H1 (cell line): ENCODE measurements at regions not wholly inside any gene's neighbourhood (a gene's known extent, or its start where the extent isn't known, plus 50 kb on each side); places are given as distances from the start of the nearest gene placed in this dataset.

ENCODE experiments used
- CTCF ChIA-PET: fragments of 300-600 bp; sonication (Branson Sonifier 250); formaldehyde crosslinking; loops from one replicate; lab custom pipeline; 2021; ENCODE audit not compliant: partially characterized antibody; lab: Charles Lee
- POLR2A ChIA-PET: fragments of 300-600 bp; sonication (Branson Sonifier 250); formaldehyde crosslinking; loops from one replicate; lab custom pipeline; 2021; ENCODE audit warnings: inconsistent platforms; ENCODE audit not compliant: partially characterized antibody; lab: Charles Lee
- DNase-seq, 2 experiments: peaks; one replicate each; pipeline versions ENCODE4 v3.0.0 to v3.0.0-alpha.2; 2010 to 2022; ENCODE audit warnings: low spot score in 2 of 2, low read depth in 1 of 2, mixed read lengths in 1 of 2
- FAIRE-seq: peaks from 2 replicates; lab custom pipeline; 2011; peaks lifted over from hg19 to GRCh38; lab: Jason Lieb, UNC
- H2AFZ ChIP-seq: 2 replicates; pipeline ENCODE4 v1.8.1; 2012; ENCODE audit warnings: low read length, inconsistent platforms
- H2AK5ac ChIP-seq: 2 replicates; pipeline ENCODE4 v1.6.1; 2013; ENCODE audit warnings: low read depth, low read length
- H2BK120ac ChIP-seq: replicated peaks from 2 replicates; pipeline ENCODE3; 2013; ENCODE audit warnings: low read depth, low read length, inconsistent platforms
- H2BK12ac ChIP-seq: 2 replicates; pipeline ENCODE4 v1.6.1; 2013; ENCODE audit warnings: low read depth, low read length
- H2BK15ac ChIP-seq: 2 replicates; pipeline ENCODE4 v1.6.1; 2013; ENCODE audit warnings: low read length
- H2BK20ac ChIP-seq: 2 replicates; pipeline ENCODE4 v1.6.1; 2013; ENCODE audit warnings: low read length
- H2BK5ac ChIP-seq: 2 replicates; pipeline ENCODE4 v1.6.1; 2013; ENCODE audit warnings: low read depth, low read length
- H3K14ac ChIP-seq: 2 replicates; pipeline ENCODE4 v1.6.1; 2013; ENCODE audit warnings: inconsistent platforms; ENCODE audit not compliant: insufficient read length
- H3K18ac ChIP-seq: 2 replicates; pipeline ENCODE4 v1.6.1; 2013; ENCODE audit warnings: low read length; ENCODE audit errors: extremely low read depth
- H3K23ac ChIP-seq: 2 replicates; pipeline ENCODE4 v1.6.1; 2013; ENCODE audit warnings: inconsistent platforms; ENCODE audit not compliant: insufficient read length
- H3K23me2 ChIP-seq: 2 replicates; pipeline ENCODE4 v1.6.1; 2013; ENCODE audit warnings: low read depth, low read length
- H3K27ac ChIP-seq: 2 replicates; pipeline ENCODE4 v1.6.1; 2011; ENCODE audit warnings: low read depth, low read length, inconsistent platforms
- H3K27me3 ChIP-seq, 4 experiments: replicated peaks in 1 of 4; 1 replicate in 1 of 4; 2 replicates in 3 of 4; pipeline versions ENCODE4 v1.6.1 to v1.8.1; 2011 to 2013; ENCODE audit warnings: low read length in 3 of 4, mild to moderate bottlenecking in 3 of 4, inconsistent platforms in 2 of 4, mixed read lengths in 2 of 4, moderate library complexity in 1 of 4; ENCODE audit not compliant: control insufficient read depth in 3 of 4, insufficient read depth in 3 of 4; ENCODE audit errors: extremely low read depth in 1 of 4
- H3K36me3 ChIP-seq, 4 experiments: 2 replicates each; pipeline versions ENCODE4 v1.6.1 to v1.8.1; 2011 to 2013; ENCODE audit warnings: mild to moderate bottlenecking in 4 of 4, low read length in 3 of 4, moderate library complexity in 2 of 4, control low read depth in 1 of 4, inconsistent platforms in 1 of 4; ENCODE audit not compliant: insufficient read depth in 4 of 4, control insufficient read depth in 2 of 4
- H3K4ac ChIP-seq: replicated peaks from 2 replicates; pipeline ENCODE3; 2013; ENCODE audit warnings: low read length, low read depth, mixed read lengths, inconsistent platforms; ENCODE audit not compliant: insufficient read length
- H3K4me1 ChIP-seq, 4 experiments: replicated peaks in 1 of 4; 1 replicate in 1 of 4; 2 replicates in 3 of 4; pipeline versions ENCODE4 v1.6.1 to v1.8.1; 2011 to 2013; ENCODE audit warnings: low read length in 3 of 4, inconsistent platforms in 2 of 4, mixed read lengths in 1 of 4; ENCODE audit not compliant: insufficient read depth in 4 of 4, control insufficient read depth in 3 of 4
- H3K4me2 ChIP-seq, 2 experiments: 2 replicates each; pipeline versions ENCODE4 v1.6.1 to v1.8.1; 2011 to 2013; ENCODE audit warnings: low read depth in 2 of 2, low read length in 2 of 2, control low read depth in 1 of 2, inconsistent platforms in 1 of 2, mild to moderate bottlenecking in 1 of 2; ENCODE audit not compliant: insufficient read depth in 1 of 2
- H3K4me3 ChIP-seq, 4 experiments: fragments of 200-600, 300-600 bp in 1 of 4; sonication (generic), shearing (Covaris generic), sonication (Bioruptor Twin) in 1 of 4; 2 replicates each; pipeline versions ENCODE4 v1.5.1 to v1.8.1; 2011 to 2016; ENCODE audit warnings: low read length in 4 of 4, low read depth in 3 of 4, control low read depth in 2 of 4, inconsistent platforms in 2 of 4, mild to moderate bottlenecking in 2 of 4, mixed read lengths in 1 of 4, moderate library complexity in 1 of 4; ENCODE audit not compliant: insufficient read depth in 2 of 4; ENCODE audit errors: extremely low read depth in 1 of 4
- H3K56ac ChIP-seq: replicated peaks from 2 replicates; pipeline ENCODE3; 2013; ENCODE audit warnings: low read depth, mild to moderate bottlenecking, mixed read lengths, low read length, inconsistent platforms; ENCODE audit not compliant: insufficient read length
- H3K79me1 ChIP-seq: 2 replicates; pipeline ENCODE4 v1.6.1; 2013; ENCODE audit warnings: low read depth, low read length, control low read depth
- H3K79me2 ChIP-seq, 2 experiments: 2 replicates each; pipeline versions ENCODE4 v1.6.1 to v1.8.1; 2012 to 2013; ENCODE audit warnings: low read length in 2 of 2, mild to moderate bottlenecking in 2 of 2, inconsistent platforms in 1 of 2; ENCODE audit not compliant: insufficient read depth in 2 of 2, control insufficient read depth in 1 of 2
- H3K9ac ChIP-seq, 4 experiments: replicated peaks in 1 of 4; 1 replicate in 1 of 4; 2 replicates in 3 of 4; pipeline versions ENCODE4 v1.6.1 to v1.8.1; 2011 to 2013; ENCODE audit warnings: low read depth in 3 of 4, low read length in 3 of 4, control low read depth in 2 of 4, mild to moderate bottlenecking in 2 of 4, moderate library complexity in 2 of 4, inconsistent platforms in 1 of 4; ENCODE audit errors: extremely low read depth in 1 of 4
- H3K9me3 ChIP-seq, 2 experiments: 2 replicates each; pipeline versions ENCODE4 v1.6.1 to v1.8.1; 2012 to 2013; ENCODE audit warnings: mild to moderate bottlenecking in 2 of 2, moderate library complexity in 2 of 2, control low read depth in 1 of 2, inconsistent platforms in 1 of 2, low read depth in 1 of 2, low read length in 1 of 2, mixed read lengths in 1 of 2; ENCODE audit not compliant: insufficient read depth in 2 of 2
- H4K20me1 ChIP-seq, 2 experiments: replicated peaks in 1 of 2; 2 replicates each; pipeline versions ENCODE3 to v1.8.1; 2011 to 2013; ENCODE audit warnings: inconsistent platforms in 2 of 2, low read length in 2 of 2, mild to moderate bottlenecking in 1 of 2; ENCODE audit not compliant: insufficient read depth in 2 of 2, control insufficient read depth in 1 of 2
- H4K5ac ChIP-seq: 2 replicates; pipeline ENCODE4 v1.6.1; 2013; ENCODE audit warnings: low read length, low read depth, mixed read lengths, inconsistent platforms; ENCODE audit not compliant: insufficient read length
- H4K8ac ChIP-seq: 2 replicates; pipeline ENCODE4 v1.8.0; 2013; ENCODE audit warnings: mild to moderate bottlenecking, moderate library complexity, low read length, inconsistent platforms; ENCODE audit not compliant: insufficient read depth; ENCODE audit errors: extremely low read depth
- H4K91ac ChIP-seq: replicated peaks from 2 replicates; pipeline ENCODE3; 2013; ENCODE audit warnings: low read length, mixed read lengths, inconsistent platforms; ENCODE audit not compliant: insufficient read length
- EGR1 ChIP-seq: IDR thresholded peaks from 2 replicates; pipeline ENCODE4 v1.6.1; 2011; ENCODE audit warnings: low read depth, low read length, borderline replicate concordance
- EZH2 ChIP-seq: fragments of 200-600 bp; sonication (generic); IDR thresholded peaks from 2 replicates; pipeline ENCODE4 v1.7.1; 2012; ENCODE audit warnings: low read depth, mild to moderate bottlenecking, moderate library complexity, low read length, inconsistent platforms; ENCODE audit not compliant: severe bottlenecking
- FOSL1 ChIP-seq: IDR thresholded peaks from 2 replicates; pipeline ENCODE4 v1.6.1; 2011; ENCODE audit warnings: mild to moderate bottlenecking, low read depth, low read length, moderate library complexity; ENCODE audit not compliant: insufficient read depth
- WGBS, 2 experiments: shearing (Covaris generic) in 1 of 2; methylation state at CpG; one replicate each; pipeline versions ENCODE4 v1.1.6 to v1.1.7; 2013 to 2015; ENCODE audit warnings: low lambda C conversion rate in 2 of 2, mixed read lengths in 2 of 2, inconsistent platforms in 1 of 2, low coverage in 1 of 2, missing lambda C conversion rate in 1 of 2; ENCODE audit not compliant: insufficient replicate concordance in 2 of 2, insufficient coverage in 1 of 2, insufficient read length in 1 of 2; ENCODE audit errors: extremely low coverage in 1 of 2, missing lambda C conversion rate in 1 of 2; 5-methylcytosine and 5-hydroxymethylcytosine counted together
- TF ChIP-seq, protein P1 (sequence below): IDR thresholded peaks from 2 replicates; pipeline ENCODE4 v1.6.1; 2012; ENCODE audit warnings: inconsistent platforms

GRCh38 chr12:94769776-94770759 is 119.7 kb upstream of the TMCC3 start:
- H3K18ac ChIP-seq = no peak overlapping the region
- no peak overlapping the region for H3K23ac ChIP-seq
- FAIRE-seq (no peak), DNase-seq (no peak)
- no peak overlapping the region for H3K14ac ChIP-seq
- H4K91ac ChIP-seq = no peak overlapping the region
- no peak overlapping the region for H2BK5ac ChIP-seq
- H3K36me3 ChIP-seq = no peaks in the 10 kb centered on the region
- ChIA-PET CTCF (interaction anchor here (1.2 to 4.2 kb wide), 2 partner anchors 49 to 105 kb away, joined by 3 to 21 read pairs; no protein-coding TSS in a partner anchor), POLR2A (interaction anchor here (0.7 to 1.1 kb wide), 2 partner anchors 12 to 18 kb away, joined by 3 to 4 read pairs; no protein-coding TSS in a partner anchor)
- no peak overlapping the region for H2BK20ac ChIP-seq
- no peaks in the 10 kb centered on the region for H4K20me1 ChIP-seq
- 93% methylated on average over 5 of the region's 5 CpGs; no CpG with 5 or more reads in 1 of the 2 experiments for WGBS, 2 experiments
- H3K79me2 ChIP-seq = no peaks in the 10 kb centered on the region
- H3K27ac ChIP-seq = no peak overlapping the region
- no peak overlapping the region for H3K56ac ChIP-seq
- TF ChIP-seq EZH2 (no peak), EGR1 (no peak), FOSL1 (no peak)
- TF ChIP-seq, protein P1, sequence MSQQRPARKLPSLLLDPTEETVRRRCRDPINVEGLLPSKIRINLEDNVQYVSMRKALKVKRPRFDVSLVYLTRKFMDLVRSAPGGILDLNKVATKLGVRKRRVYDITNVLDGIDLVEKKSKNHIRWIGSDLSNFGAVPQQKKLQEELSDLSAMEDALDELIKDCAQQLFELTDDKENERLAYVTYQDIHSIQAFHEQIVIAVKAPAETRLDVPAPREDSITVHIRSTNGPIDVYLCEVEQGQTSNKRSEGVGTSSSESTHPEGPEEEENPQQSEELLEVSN = no peak
- TF ChIP-seq, all 59 proteins: peak for 0
- Histone ChIP-seq H2BK15ac (no peak overlapping the region), H3K9me3 (0 out of 4 replicates have a peak, but pooled peaks cover 0 to 2% of the 10 kb centered on the region in 2 experiments), H3K4ac (no peak overlapping the region), H3K4me3 (no peak overlapping the region), H4K5ac (no peak overlapping the region), H2AFZ (no peak overlapping the region), H2BK12ac (no peak overlapping the region), H3K27me3 (no peaks in the 10 kb centered on the region; a peak in 1 of 7 replicates), H3K4me1 (peaks cover 0 to 4% (median 3%) of the 10 kb centered on the region in 4 experiments; a peak in 3 of 7 replicates), H4K8ac (no peak overlapping the region), H2AK5ac (no peak overlapping the region), H3K23me2 (no peaks in the 10 kb centered on the region), H3K4me2 (no peak overlapping the region), H3K9ac (no peak overlapping the region), H3K79me1 (no peaks in the 10 kb centered on the region), H2BK120ac (no peak overlapping the region)
